H1 (cell line): ENCODE measurements at regions not wholly inside any gene's neighbourhood (a gene's known extent, or its start where the extent isn't known, plus 50 kb on each side); places are given as distances from the start of the nearest gene placed in this dataset.

Experiments
- TF ChIP-seq, protein P1 (sequence below): fragments of 300-600 bp; sonication (generic); IDR thresholded peaks from 2 replicates; pipeline ENCODE4 v1.7.1; 2012; ENCODE audit warnings: low read length, moderate library complexity, mild to moderate bottlenecking, inconsistent platforms; ENCODE audit not compliant: insufficient replicate concordance

DNA sequence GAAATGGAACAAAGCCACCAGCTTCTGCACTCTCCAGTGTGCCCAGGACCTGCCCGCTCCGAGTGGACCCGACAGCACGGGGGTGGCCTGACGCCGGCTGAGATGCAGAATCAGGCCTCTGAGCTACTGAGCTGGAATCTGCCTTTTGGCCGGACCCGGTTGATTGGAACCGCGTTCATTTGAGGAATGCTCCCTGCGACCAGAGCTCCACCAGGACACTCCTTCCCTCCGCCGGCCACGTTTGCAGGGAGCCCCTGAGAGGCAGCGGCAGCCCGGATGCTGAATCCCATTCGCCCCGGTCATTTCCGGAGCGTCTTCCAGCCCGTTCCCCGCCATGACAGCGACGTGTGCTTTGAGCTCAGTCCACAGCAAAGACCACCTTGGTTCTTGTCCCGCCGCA is 392.7 kb downstream of the THBS2 start (continued):
- TF ChIP-seq, protein P1, sequence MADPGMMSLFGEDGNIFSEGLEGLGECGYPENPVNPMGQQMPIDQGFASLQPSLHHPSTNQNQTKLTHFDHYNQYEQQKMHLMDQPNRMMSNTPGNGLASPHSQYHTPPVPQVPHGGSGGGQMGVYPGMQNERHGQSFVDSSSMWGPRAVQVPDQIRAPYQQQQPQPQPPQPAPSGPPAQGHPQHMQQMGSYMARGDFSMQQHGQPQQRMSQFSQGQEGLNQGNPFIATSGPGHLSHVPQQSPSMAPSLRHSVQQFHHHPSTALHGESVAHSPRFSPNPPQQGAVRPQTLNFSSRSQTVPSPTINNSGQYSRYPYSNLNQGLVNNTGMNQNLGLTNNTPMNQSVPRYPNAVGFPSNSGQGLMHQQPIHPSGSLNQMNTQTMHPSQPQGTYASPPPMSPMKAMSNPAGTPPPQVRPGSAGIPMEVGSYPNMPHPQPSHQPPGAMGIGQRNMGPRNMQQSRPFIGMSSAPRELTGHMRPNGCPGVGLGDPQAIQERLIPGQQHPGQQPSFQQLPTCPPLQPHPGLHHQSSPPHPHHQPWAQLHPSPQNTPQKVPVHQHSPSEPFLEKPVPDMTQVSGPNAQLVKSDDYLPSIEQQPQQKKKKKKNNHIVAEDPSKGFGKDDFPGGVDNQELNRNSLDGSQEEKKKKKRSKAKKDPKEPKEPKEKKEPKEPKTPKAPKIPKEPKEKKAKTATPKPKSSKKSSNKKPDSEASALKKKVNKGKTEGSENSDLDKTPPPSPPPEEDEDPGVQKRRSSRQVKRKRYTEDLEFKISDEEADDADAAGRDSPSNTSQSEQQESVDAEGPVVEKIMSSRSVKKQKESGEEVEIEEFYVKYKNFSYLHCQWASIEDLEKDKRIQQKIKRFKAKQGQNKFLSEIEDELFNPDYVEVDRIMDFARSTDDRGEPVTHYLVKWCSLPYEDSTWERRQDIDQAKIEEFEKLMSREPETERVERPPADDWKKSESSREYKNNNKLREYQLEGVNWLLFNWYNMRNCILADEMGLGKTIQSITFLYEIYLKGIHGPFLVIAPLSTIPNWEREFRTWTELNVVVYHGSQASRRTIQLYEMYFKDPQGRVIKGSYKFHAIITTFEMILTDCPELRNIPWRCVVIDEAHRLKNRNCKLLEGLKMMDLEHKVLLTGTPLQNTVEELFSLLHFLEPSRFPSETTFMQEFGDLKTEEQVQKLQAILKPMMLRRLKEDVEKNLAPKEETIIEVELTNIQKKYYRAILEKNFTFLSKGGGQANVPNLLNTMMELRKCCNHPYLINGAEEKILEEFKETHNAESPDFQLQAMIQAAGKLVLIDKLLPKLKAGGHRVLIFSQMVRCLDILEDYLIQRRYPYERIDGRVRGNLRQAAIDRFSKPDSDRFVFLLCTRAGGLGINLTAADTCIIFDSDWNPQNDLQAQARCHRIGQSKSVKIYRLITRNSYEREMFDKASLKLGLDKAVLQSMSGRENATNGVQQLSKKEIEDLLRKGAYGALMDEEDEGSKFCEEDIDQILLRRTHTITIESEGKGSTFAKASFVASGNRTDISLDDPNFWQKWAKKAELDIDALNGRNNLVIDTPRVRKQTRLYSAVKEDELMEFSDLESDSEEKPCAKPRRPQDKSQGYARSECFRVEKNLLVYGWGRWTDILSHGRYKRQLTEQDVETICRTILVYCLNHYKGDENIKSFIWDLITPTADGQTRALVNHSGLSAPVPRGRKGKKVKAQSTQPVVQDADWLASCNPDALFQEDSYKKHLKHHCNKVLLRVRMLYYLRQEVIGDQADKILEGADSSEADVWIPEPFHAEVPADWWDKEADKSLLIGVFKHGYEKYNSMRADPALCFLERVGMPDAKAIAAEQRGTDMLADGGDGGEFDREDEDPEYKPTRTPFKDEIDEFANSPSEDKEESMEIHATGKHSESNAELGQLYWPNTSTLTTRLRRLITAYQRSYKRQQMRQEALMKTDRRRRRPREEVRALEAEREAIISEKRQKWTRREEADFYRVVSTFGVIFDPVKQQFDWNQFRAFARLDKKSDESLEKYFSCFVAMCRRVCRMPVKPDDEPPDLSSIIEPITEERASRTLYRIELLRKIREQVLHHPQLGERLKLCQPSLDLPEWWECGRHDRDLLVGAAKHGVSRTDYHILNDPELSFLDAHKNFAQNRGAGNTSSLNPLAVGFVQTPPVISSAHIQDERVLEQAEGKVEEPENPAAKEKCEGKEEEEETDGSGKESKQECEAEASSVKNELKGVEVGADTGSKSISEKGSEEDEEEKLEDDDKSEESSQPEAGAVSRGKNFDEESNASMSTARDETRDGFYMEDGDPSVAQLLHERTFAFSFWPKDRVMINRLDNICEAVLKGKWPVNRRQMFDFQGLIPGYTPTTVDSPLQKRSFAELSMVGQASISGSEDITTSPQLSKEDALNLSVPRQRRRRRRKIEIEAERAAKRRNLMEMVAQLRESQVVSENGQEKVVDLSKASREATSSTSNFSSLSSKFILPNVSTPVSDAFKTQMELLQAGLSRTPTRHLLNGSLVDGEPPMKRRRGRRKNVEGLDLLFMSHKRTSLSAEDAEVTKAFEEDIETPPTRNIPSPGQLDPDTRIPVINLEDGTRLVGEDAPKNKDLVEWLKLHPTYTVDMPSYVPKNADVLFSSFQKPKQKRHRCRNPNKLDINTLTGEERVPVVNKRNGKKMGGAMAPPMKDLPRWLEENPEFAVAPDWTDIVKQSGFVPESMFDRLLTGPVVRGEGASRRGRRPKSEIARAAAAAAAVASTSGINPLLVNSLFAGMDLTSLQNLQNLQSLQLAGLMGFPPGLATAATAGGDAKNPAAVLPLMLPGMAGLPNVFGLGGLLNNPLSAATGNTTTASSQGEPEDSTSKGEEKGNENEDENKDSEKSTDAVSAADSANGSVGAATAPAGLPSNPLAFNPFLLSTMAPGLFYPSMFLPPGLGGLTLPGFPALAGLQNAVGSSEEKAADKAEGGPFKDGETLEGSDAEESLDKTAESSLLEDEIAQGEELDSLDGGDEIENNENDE, result no peak
